ENCODE measurements at regions not wholly inside any gene's neighbourhood (a gene's known extent, or its start where the extent isn't known, plus 50 kb on each side); places are given as distances from the start of the nearest gene placed in this dataset.

DNA sequence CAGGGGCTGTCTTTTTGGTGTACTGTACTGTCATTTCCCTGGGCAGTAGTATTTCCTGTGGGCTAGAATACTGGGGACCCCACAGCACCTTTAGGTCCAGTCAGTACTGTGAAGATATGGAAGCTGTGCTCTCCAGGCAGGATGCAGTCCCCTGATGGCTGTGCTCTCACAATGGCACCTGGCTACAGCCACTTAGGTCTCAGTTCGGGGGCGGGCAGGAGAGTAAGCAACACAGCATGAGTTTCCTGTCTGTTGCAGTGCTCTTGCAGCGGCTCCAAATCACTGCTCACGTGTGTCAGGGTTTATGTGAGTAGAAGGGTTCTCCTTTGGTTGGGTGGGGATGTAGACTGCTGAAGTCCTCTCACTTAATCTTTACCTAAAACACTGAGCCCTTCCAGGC lies 810.4 kb downstream of the DACH1 start:
- intact Hi-C loops (cut with DNase I), result no loop called here
- Histone ChIP-seq H3K36me3 (replicated peaks in 1 of 2) (no peaks in the 10 kb centered on the region), H3K27ac (no peak overlapping the region), H3K27me3 (no peaks in the 10 kb centered on the region), H3K9me3 (replicated peaks in 1 of 3) (no peaks in the 10 kb centered on the region), H3K4me1 (replicated peaks in 1 of 2) (no peaks in the 10 kb centered on the region), H3K4me3 (no peak overlapping the region)
- no peak for DNase-seq
- WGBS, 4 donors, result 60 to 88% (median 72%) methylated on average over 1 to 4 of the region's 4 CpGs
- TF ChIP-seq POLR2A (IDR thresholded peaks at IDR 0.05), result no peak
- TF ChIP-seq, protein P1, sequence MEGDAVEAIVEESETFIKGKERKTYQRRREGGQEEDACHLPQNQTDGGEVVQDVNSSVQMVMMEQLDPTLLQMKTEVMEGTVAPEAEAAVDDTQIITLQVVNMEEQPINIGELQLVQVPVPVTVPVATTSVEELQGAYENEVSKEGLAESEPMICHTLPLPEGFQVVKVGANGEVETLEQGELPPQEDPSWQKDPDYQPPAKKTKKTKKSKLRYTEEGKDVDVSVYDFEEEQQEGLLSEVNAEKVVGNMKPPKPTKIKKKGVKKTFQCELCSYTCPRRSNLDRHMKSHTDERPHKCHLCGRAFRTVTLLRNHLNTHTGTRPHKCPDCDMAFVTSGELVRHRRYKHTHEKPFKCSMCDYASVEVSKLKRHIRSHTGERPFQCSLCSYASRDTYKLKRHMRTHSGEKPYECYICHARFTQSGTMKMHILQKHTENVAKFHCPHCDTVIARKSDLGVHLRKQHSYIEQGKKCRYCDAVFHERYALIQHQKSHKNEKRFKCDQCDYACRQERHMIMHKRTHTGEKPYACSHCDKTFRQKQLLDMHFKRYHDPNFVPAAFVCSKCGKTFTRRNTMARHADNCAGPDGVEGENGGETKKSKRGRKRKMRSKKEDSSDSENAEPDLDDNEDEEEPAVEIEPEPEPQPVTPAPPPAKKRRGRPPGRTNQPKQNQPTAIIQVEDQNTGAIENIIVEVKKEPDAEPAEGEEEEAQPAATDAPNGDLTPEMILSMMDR (IDR thresholded peaks at IDR 0.05), result no peak

DNA sequence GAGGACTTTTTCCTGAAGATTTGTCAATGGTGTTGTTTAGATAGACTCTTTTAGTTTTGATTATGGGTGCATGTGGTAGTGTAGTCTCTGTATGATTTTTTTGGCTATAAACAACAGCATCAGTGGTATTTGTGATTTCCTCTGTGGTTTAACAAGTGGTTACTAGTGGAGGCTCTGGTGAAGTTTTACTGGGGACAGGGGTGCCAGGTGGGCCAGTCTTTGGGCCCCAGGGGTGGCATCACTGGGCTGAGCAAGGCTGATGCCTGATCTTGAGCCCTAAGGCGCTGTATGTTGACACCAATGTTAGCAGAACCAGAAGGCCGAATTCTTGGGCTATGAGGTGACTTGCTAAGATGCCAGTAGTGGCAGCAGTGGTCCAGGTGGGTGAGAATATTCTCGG lies 811.4 kb downstream of the DACH1 start:
- no peak for DNase-seq
- WGBS, 4 donors, result 79 to 100% (median 88%) methylated on average over 2 to 3 of the region's 3 CpGs
- TF ChIP-seq, protein P1 (IDR thresholded peaks at IDR 0.05), result no peak
- no peak for TF ChIP-seq POLR2A (IDR thresholded peaks at IDR 0.05)
- no peaks in the 10 kb centered on the region for H3K4me1 ChIP-seq (replicated peaks in 1 of 2)
- H3K36me3 ChIP-seq (replicated peaks in 1 of 2), result no peaks in the 10 kb centered on the region
- no peaks in the 10 kb centered on the region for H3K9me3 ChIP-seq (replicated peaks in 1 of 3)
- no peak overlapping the region for H3K4me3 ChIP-seq
- no peak overlapping the region for H3K27ac ChIP-seq
- H3K27me3 ChIP-seq, result no peaks in the 10 kb centered on the region
- intact Hi-C loops (cut with DNase I), result no loop called here

DNA sequence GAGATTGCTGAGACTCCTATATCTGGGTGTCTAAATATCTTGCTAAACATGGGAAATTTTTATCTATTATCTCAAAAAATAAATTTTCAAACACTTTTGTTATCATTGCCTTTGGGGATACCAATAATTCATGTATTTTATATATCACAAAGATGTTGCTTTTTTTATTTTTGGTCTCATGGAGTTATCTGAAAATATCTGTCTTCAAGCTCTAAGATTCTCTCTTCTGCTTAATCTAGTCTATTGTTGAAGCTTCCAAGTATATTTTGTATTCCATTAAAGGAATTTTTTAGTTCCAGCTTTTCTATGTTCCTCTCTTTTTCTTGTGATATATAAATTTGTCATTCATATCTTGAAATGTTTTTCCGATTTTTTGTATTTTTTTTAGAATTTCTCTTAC lies 812.0 kb downstream of the DACH1 start:
- no peak for DNase-seq
- Histone ChIP-seq H3K27ac (no peak overlapping the region), H3K9me3 (replicated peaks in 1 of 3) (no peaks in the 10 kb centered on the region), H3K4me3 (no peak overlapping the region), H3K4me1 (replicated peaks in 1 of 2) (no peaks in the 10 kb centered on the region), H3K36me3 (replicated peaks in 1 of 2) (no peaks in the 10 kb centered on the region), H3K27me3 (no peaks in the 10 kb centered on the region)
- no peak for TF ChIP-seq POLR2A (IDR thresholded peaks at IDR 0.05)
- TF ChIP-seq, protein P1 (IDR thresholded peaks at IDR 0.05), result no peak
- 80 to 95% (median 87%) methylated on average over 1 of the region's 1 CpG for WGBS, 4 donors
- intact Hi-C loops (cut with DNase I), result no loop called here

DNA sequence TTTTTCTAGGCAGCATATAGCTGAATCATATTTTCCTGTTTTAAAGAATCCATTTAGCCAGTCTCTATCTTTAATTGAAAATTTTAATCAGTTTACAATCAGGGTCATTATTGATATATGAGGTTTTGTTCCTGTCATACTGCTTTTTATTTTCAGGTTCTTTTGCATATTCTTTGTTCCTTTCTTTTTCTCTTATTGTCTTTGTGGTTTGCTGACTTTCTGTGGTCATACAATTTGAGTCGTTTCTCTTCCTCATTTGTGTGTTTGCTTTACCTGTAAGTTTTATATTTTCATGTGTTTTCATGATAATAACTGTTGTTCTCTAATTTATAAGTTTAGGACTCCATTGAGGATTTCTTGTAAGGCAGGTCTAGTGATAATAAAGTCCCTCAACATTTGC lies 812.6 kb downstream of the DACH1 start:
- no peak for DNase-seq
- no peak for TF ChIP-seq POLR2A (IDR thresholded peaks at IDR 0.05)
- TF ChIP-seq, protein P1 (IDR thresholded peaks at IDR 0.05), result no peak
- Histone ChIP-seq H3K4me3 (no peak overlapping the region), H3K9me3 (replicated peaks in 1 of 3) (no peaks in the 10 kb centered on the region), H3K27ac (no peak overlapping the region), H3K4me1 (replicated peaks in 1 of 2) (no peaks in the 10 kb centered on the region), H3K27me3 (no peaks in the 10 kb centered on the region), H3K36me3 (replicated peaks in 1 of 2) (no peaks in the 10 kb centered on the region)
- intact Hi-C loops (cut with DNase I), result no loop called here
- 54 to 70% (median 62%) methylated on average over 1 of the region's 1 CpG for WGBS, 4 donors
